GM10266 (cell line): ENCODE measurements at regions not wholly inside any gene's neighbourhood (a gene's known extent, or its start where the extent isn't known, plus 50 kb on each side); places are given as distances from the start of the nearest gene placed in this dataset.

Experiments
- DNase-seq: peaks from one replicate; pipeline ENCODE4 v3.0.0; 2012; ENCODE audit errors: extremely low spot score
- CTCF ChIP-seq: IDR thresholded peaks from 2 replicates; pipeline ENCODE4 v1.5.1; 2012; ENCODE audit warnings: mild to moderate bottlenecking, low read depth; ENCODE audit not compliant: control insufficient read depth, insufficient read depth; ENCODE audit errors: missing control alignments

GRCh38 chr6:23981923-23982322 lies 144.1 kb upstream of the NRSN1 start:
- no peak for TF ChIP-seq CTCF
- no peak for DNase-seq

GRCh38 chr6:23983735-23984134 lies 142.3 kb upstream of the NRSN1 start:
- DNase-seq, result no peak
- no peak for TF ChIP-seq CTCF

- TF ChIP-seq CTCF, result no peak
- no peak for DNase-seq
Observed at GRCh38 chr6:23985015-23985414, 141.0 kb upstream of the NRSN1 start.

- DNase-seq, result no peak
- TF ChIP-seq CTCF, result no peak
Observed at GRCh38 chr6:23989885-23990533, 136.0 kb upstream of the NRSN1 start.

GRCh38 chr6:23994013-23994412 lies 132.0 kb upstream of the NRSN1 start:
- no peak for DNase-seq
- TF ChIP-seq CTCF, result no peak

GRCh38 chr6:24004062-24004461 lies 122.0 kb upstream of the NRSN1 start:
- no peak for TF ChIP-seq CTCF
- no peak for DNase-seq

GRCh38 chr6:24004659-24005058 lies 121.4 kb upstream of the NRSN1 start:
- TF ChIP-seq CTCF, result no peak
- no peak for DNase-seq
